ENCODE measurements at regions not wholly inside any gene's neighbourhood (a gene's known extent, or its start where the extent isn't known, plus 50 kb on each side); places are given as distances from the start of the nearest gene placed in this dataset.

DNA sequence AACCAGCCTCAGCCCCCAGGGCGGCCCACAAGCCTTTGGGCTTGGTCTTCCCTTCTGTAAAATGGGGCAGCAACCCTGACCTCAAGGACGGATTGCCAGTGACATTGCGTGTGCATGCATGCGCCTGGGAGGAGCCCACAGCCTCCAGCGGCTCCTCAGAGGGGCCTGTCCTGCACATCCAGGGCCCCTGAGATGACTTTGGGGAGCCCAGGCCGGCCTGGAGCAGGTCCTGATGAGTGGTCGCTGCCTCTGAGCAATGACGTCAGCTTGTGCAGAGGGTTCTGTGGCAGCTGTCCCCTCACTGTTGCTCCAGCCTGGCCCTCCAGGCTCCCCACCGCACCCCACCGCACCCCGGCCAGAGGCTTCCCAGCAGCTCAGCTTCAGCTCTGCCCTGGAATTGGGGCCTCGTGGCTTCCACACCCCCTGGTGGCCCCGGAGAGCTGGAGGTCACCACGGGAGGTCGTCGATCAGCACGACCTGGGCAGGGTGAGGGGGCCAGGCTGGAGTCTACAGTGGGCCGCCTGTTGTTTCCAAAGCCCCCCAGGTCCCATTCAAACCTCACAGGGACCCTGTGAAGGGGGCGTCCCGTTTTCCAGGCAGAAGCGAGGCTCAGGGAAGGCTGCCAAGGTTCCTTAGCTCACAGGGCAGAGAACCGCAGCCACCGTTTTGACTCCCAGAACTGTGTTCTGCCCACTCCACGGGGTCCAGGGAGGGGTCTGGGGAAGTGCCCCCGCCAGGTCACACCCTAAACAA lies 341.8 kb downstream of the SEC14L1 start:
- Histone ChIP-seq H3K9ac (ENCODE audit: insufficient read depth in 1 of 2, low read depth in 2 of 2, low read length in 2 of 2) (no peak overlapping the region), H2AFZ (ENCODE audit: low read depth, low read length) (no peak overlapping the region), H3K79me2 (ENCODE audit: control insufficient read depth, insufficient read depth, low read length) (peaks cover 23% of the 10 kb centered on the region), H3K27me3 (ENCODE audit: control insufficient read depth in 2 of 2, insufficient read depth in 2 of 2, low read length in 2 of 2) (no peaks in the 10 kb centered on the region), H4K20me1 (replicated peaks; ENCODE audit: control insufficient read depth, insufficient read depth, low read length) (peaks cover 4% of the 10 kb centered on the region; the same call in 1 of the 2 replicates), H3K4me2 (ENCODE audit: insufficient read depth, low read length) (no peak overlapping the region), H3K36me3 (ENCODE audit: control insufficient read depth, insufficient read depth, low read length) (peaks cover 34% of the 10 kb centered on the region; the same call in 1 of the 3 replicates), H3K9me3 (replicated peaks; ENCODE audit: control insufficient read depth, insufficient read depth, low read depth, low read length) (no peaks in the 10 kb centered on the region), H3K4me1 (replicated peaks in 1 of 2; ENCODE audit: control insufficient read depth in 2 of 2, insufficient read depth in 2 of 2, low read length in 2 of 2) (peaks cover 0 to 26% of the 10 kb centered on the region in 2 experiments; a peak in 1 of 5 replicates), H3K27ac (ENCODE audit: extremely low read depth, low read depth, low read length) (no peak overlapping the region), H3K9me1 (ENCODE audit: control insufficient read depth, insufficient read depth, low read length) (peaks cover 3% of the 10 kb centered on the region), H3K4me3 (no peak overlapping the region)
- BruUV-seq (replicated peaks) = no TSS peak
- intact Hi-C loops (cut with micrococcal nuclease) (no loop called here), in situ Hi-C loops (cut with MboI) (no loop called here)
- 88% methylated on average over 19 of the region's 25 CpGs for WGBS (ENCODE audit: insufficient coverage, low coverage, missing lambda C conversion rate)
- ChIA-PET POLR2A (interaction anchor here (0.5 kb wide), 1 partner anchor 123 kb away, joined by 3 read pairs; no protein-coding TSS in a partner anchor), CTCF (ENCODE audit: low intra/inter-chr PET ratio) (no interaction called here)
- ATAC-seq = no peak
- DNase-seq (ENCODE audit: extremely low read depth in 1 of 4, low spot score in 3 of 4) = no peak
- no peak for FAIRE-seq
- TF ChIP-seq CBX1 (IDR thresholded peaks at IDR 0.05; ENCODE audit: low read depth) = peak; percentile 27; the same call in 1 of the 2 replicates
- TF ChIP-seq SP2 (IDR thresholded peaks at IDR 0.05; ENCODE audit: extremely low read depth, low read depth, low read length, poor library complexity, severe bottlenecking) = no peak

DNA sequence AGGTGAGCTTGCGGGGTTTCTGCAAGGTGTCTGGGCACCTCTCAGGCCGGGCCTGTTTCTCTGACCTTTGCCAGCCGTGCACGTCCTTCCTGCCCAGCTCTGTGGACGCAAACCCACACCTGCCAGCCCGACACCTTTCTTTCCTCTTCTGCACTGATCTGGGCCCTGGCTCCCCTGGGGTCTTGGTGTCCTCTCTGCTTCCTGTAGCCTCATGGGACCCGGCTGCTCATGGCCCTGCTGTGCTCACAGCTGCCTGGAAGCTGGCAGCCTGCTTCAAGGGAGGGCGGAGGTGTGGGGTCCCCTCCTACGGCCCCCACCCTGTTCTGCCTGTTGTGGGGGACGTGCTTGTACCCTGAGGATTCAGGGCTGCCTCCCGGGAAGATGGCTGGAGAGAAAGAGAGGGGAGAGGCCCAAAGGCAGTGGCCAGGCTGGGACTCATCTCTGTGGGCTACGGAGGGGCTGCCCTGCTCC lies 342.4 kb downstream of the SEC14L1 start:
- no peaks in the 10 kb centered on the region for H3K27me3 ChIP-seq (ENCODE audit: control insufficient read depth in 2 of 2, insufficient read depth in 2 of 2, low read length in 2 of 2)
- peaks cover 17% of the 10 kb centered on the region for H3K79me2 ChIP-seq (ENCODE audit: control insufficient read depth, insufficient read depth, low read length)
- ChIA-PET POLR2A (interaction anchor here (0.5 kb wide), 1 partner anchor 123 kb away, joined by 3 read pairs; no protein-coding TSS in a partner anchor), CTCF (ENCODE audit: low intra/inter-chr PET ratio) (no interaction called here)
- no peak overlapping the region for H3K9ac ChIP-seq (ENCODE audit: insufficient read depth in 1 of 2, low read depth in 2 of 2, low read length in 2 of 2)
- intact Hi-C loops (cut with micrococcal nuclease) (no loop called here), in situ Hi-C loops (cut with MboI) (no loop called here)
- H3K9me1 ChIP-seq (ENCODE audit: control insufficient read depth, insufficient read depth, low read length) = peaks cover 3% of the 10 kb centered on the region
- peaks cover 40% of the 10 kb centered on the region; the same call in 1 of the 3 replicates for H3K36me3 ChIP-seq (ENCODE audit: control insufficient read depth, insufficient read depth, low read length)
- no TSS peak for BruUV-seq (replicated peaks)
- no peak for FAIRE-seq
- no peak for ATAC-seq
- no peak overlapping the region for H2AFZ ChIP-seq (ENCODE audit: low read depth, low read length)
- WGBS (ENCODE audit: insufficient coverage, low coverage, missing lambda C conversion rate) = 99% methylated on average over 9 of the region's 12 CpGs
- H3K4me3 ChIP-seq = no peak overlapping the region
- H3K9me3 ChIP-seq (replicated peaks; ENCODE audit: control insufficient read depth, insufficient read depth, low read depth, low read length) = no peaks in the 10 kb centered on the region
- no peaks in the 10 kb centered on the region for H4K20me1 ChIP-seq (replicated peaks; ENCODE audit: control insufficient read depth, insufficient read depth, low read length)
- no peak overlapping the region for H3K4me2 ChIP-seq (ENCODE audit: insufficient read depth, low read length)
- peaks cover 0 to 26% of the 10 kb centered on the region in 2 experiments; a peak in 1 of 5 replicates for H3K4me1 ChIP-seq (replicated peaks in 1 of 2; ENCODE audit: control insufficient read depth in 2 of 2, insufficient read depth in 2 of 2, low read length in 2 of 2)
- no peak overlapping the region for H3K27ac ChIP-seq (ENCODE audit: extremely low read depth, low read depth, low read length)
- no peak for DNase-seq (ENCODE audit: extremely low read depth in 1 of 4, low spot score in 3 of 4)
- no peak for TF ChIP-seq ARNT (IDR thresholded peaks at IDR 0.05)
- no peak for TF ChIP-seq MYC (IDR thresholded peaks at IDR 0.05; ENCODE audit: low read depth, low read length)
- TF ChIP-seq MYC (CRISPR knock-in tag; IDR thresholded peaks at IDR 0.05; ENCODE audit: borderline replicate concordance, low read depth) = no peak
- TF ChIP-seq, protein P1, sequence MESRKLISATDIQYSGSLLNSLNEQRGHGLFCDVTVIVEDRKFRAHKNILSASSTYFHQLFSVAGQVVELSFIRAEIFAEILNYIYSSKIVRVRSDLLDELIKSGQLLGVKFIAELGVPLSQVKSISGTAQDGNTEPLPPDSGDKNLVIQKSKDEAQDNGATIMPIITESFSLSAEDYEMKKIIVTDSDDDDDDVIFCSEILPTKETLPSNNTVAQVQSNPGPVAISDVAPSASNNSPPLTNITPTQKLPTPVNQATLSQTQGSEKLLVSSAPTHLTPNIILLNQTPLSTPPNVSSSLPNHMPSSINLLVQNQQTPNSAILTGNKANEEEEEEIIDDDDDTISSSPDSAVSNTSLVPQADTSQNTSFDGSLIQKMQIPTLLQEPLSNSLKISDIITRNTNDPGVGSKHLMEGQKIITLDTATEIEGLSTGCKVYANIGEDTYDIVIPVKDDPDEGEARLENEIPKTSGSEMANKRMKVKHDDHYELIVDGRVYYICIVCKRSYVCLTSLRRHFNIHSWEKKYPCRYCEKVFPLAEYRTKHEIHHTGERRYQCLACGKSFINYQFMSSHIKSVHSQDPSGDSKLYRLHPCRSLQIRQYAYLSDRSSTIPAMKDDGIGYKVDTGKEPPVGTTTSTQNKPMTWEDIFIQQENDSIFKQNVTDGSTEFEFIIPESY (CRISPR knock-in tag; IDR thresholded peaks at IDR 0.05) = no peak
- no peak for TF ChIP-seq CSDE1 (IDR thresholded peaks at IDR 0.05)
- no peak for TF ChIP-seq SRSF7 (optimal IDR thresholded peaks at IDR 0.05; ENCODE audit: low read depth, low read length)
- no peak for TF ChIP-seq POLR3G (IDR thresholded peaks at IDR 0.05; ENCODE audit: extremely low read depth, insufficient read length, insufficient replicate concordance)
- no peak for TF ChIP-seq ZNF408 (CRISPR knock-in tag; IDR thresholded peaks at IDR 0.05; ENCODE audit: low read depth)
- TF ChIP-seq, protein P2, sequence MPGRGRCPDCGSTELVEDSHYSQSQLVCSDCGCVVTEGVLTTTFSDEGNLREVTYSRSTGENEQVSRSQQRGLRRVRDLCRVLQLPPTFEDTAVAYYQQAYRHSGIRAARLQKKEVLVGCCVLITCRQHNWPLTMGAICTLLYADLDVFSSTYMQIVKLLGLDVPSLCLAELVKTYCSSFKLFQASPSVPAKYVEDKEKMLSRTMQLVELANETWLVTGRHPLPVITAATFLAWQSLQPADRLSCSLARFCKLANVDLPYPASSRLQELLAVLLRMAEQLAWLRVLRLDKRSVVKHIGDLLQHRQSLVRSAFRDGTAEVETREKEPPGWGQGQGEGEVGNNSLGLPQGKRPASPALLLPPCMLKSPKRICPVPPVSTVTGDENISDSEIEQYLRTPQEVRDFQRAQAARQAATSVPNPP (IDR thresholded peaks at IDR 0.05; ENCODE audit: borderline replicate concordance, insufficient read depth, insufficient read length) = no peak
- TF ChIP-seq MTA2 (IDR thresholded peaks at IDR 0.05; ENCODE audit: low read depth) = no peak
- TF ChIP-seq BDP1 (IDR thresholded peaks at IDR 0.05; ENCODE audit: insufficient read depth, insufficient read length) = no peak
